ENCODE measurements at regions not wholly inside any gene's neighbourhood (a gene's known extent, or its start where the extent isn't known, plus 50 kb on each side); places are given as distances from the start of the nearest gene placed in this dataset.
"Not testable (repeated sequence)": the region's sequence is repeated elsewhere in the genome, so short reads cannot be mapped to it uniquely, and the experiment has no call there.

- no peak for FAIRE-seq
Observed at GRCh38 chr5:116709082-116709481, 134.5 kb upstream of the SEMA6A start.

GRCh38 chr5:116705121-116705519, 130.5 kb upstream of the SEMA6A start:
- not testable (repeated sequence) for FAIRE-seq

GRCh38 chr5:116703941-116704340, 129.3 kb upstream of the SEMA6A start:
- FAIRE-seq: no peak

GRCh38 chr5:116703328-116703727, 128.7 kb upstream of the SEMA6A start:
- FAIRE-seq: no peak

DNA sequence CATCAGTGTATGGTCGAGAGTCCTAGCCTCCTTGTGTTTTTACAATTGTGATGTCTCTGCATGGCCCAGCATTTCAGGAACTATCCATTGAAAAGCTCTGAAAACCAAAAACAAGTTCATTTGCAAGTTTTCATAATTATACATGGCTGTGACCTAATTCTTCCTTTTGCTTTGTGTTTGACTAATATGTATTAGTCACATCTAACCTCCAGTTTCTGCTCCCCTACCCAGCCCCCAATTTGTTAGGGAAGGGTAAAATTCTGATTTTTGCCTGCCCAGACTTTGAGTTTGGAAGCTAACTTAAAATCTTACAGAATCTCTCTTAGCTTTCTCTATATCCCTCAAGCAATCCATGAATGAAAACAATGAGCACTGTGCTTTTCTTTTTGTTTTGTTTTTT, 128.2 kb upstream of the SEMA6A start:
- FAIRE-seq: no peak

- FAIRE-seq: no peak
Observed at GRCh38 chr5:116699332-116699731, 124.7 kb upstream of the SEMA6A start.

DNA sequence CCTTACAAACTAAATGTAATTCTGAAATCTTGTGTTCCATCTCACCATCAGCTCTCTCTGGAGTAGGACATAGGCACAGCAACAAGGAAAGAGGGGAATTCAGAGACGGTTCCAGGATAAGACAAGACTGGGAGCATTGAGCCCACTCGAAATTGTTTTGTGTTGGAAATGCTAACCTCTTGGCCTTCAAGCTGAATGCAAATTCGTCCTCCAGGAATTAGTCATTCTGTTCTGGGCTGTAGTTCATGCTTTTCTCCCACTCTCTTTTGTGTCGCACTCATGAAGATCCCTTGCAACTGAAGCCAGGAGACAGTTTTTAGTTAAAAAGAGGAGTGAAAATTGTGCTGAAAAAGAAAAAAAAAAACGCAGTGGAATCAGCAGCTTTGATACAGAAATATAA, 121.7 kb upstream of the SEMA6A start:
- no peak for FAIRE-seq

DNA sequence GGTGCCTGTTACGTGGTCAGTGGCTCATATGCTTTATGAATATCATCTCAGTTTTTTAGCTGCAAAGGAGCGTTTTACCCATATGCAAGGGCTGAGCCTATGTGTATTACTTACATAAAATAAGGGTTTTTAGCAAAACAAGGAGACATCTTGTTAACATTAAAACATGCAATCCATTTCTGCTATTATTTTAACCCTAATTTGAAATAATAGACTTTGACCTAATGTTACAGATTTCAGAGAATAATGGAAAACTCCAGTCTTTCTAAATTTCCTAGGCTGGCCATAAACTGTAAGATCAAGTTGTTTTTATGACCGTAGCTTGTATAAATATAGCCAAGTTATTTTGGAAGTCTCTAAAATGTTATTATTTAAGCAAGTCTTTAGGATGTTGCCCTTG, 121.1 kb upstream of the SEMA6A start:
- FAIRE-seq: no peak

GRCh38 chr5:116686438-116686837, 111.8 kb upstream of the SEMA6A start:
- no peak for FAIRE-seq

- no peak for FAIRE-seq
Observed at GRCh38 chr5:116685931-116686330, 111.3 kb upstream of the SEMA6A start.

DNA sequence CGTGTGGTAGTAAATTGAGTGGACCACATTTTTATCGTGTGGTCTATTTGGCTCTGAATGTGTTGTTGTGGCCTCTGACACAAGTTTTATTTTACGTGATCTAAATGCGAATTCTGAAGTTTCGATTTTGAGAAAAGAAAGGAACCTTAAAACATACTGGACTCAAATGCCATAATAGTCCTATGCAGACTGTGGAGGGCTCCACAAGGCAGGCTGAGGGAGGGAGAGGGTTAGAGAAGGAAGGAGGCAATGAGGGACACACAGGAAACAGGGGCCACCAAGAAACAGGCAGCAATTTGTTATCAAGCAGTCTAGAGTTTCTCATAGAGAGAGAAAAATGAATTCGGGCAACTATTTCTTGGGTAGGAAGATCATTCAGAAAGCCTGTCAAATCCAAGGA, 110.4 kb upstream of the SEMA6A start:
- no peak for FAIRE-seq

DNA sequence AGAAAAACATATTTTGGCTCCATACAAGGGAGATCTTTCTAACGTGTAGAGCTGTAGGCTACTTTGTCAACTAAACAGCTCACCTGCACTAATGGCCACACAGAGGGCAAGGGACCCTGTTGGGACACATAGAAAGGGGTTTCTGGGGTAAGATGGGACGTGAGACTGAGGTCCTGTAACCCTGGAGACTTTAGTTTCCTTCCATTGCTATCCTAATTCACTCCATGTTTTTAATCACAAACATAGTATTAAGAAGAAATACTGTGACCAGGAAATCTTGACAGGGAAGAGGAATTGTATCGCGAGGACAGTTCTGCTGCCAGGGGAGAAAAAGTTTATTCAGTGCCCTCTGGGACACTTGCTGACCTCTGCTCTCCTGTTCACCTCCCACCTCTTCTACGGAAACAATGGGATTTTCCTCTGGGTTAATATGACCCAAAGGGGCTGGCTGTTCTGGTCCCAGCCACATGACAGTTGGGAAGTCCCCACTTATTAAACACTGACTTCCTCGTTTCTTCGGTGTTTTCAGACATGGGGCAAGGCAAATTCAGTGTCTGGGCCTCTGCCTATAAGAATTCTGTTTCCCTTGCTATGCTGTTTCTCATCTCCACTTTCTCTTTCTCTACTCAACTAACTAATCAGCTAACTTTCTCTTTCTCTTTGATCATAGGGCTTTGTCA, 106.9 kb upstream of the SEMA6A start:
- no peak for FAIRE-seq

DNA sequence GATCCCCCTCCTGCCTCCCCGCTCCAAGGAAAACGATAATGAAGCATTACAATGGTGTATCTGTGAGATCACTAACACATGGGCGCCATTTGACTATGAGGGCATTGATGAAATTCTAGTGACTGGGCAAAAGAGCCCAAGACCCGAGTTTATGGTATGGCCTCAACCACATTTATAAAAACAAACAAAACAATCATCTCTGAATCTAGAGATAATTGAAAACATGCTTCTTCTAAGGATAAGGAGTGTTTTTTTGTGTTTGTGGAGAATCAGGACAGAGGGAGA, 100.9 kb upstream of the SEMA6A start:
- FAIRE-seq: no peak

- FAIRE-seq: no peak
Observed at GRCh38 chr5:116674881-116675625, 100.4 kb upstream of the SEMA6A start.

GRCh38 chr5:116673453-116673852, 98.8 kb upstream of the SEMA6A start:
- FAIRE-seq: no peak

DNA sequence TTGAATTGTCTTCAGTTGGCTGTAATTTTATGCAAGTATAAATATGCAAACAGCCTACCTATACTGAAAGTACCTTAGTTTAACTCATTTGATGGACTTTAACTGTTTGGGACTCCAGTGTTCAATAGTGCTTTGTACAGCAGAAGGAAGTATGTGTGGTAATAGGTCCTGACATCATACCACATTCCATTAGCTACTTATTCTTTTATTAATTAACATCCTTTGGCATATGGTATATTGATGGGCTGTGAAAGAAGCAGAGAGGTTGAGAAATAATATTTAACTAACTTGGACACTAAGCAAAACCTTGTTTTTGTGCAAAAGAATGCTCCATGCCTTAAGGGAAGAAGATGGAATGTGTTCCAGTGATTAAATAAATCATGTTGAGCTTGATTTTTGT, 97.6 kb upstream of the SEMA6A start:
- no peak for FAIRE-seq

GRCh38 chr5:116671211-116671736, 96.7 kb upstream of the SEMA6A start:
- no peak for FAIRE-seq

- FAIRE-seq: no peak
Observed at GRCh38 chr5:116669261-116670031, 94.8 kb upstream of the SEMA6A start.

- no peak for FAIRE-seq
Observed at GRCh38 chr5:116668390-116668789, 93.8 kb upstream of the SEMA6A start.

- FAIRE-seq: no peak
Observed at GRCh38 chr5:116666901-116667300, 92.3 kb upstream of the SEMA6A start.

- FAIRE-seq: no peak
Observed at GRCh38 chr5:116664988-116665387, 90.4 kb upstream of the SEMA6A start.

DNA sequence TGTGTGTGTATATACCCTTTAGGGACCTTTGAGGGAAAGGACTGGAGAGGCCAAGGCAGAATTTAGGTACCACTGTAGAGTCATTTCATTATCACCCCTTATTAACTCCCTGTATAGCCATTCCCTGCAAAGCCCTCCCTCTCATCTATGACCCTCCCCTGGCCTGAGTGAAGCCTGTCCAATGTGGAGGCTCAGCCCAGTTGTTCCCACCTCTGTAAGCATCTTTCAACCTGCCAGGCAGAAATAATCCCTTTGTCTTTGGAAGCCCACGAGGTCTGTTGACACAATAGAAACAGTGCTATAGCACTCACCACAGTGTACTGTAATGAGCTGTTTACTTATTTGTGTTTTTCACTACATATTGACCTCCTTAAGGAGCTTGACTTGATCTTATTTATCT, 88.5 kb upstream of the SEMA6A start:
- FAIRE-seq: no peak

- FAIRE-seq: no peak
Observed at GRCh38 chr5:116661419-116661818, 86.8 kb upstream of the SEMA6A start.

DNA sequence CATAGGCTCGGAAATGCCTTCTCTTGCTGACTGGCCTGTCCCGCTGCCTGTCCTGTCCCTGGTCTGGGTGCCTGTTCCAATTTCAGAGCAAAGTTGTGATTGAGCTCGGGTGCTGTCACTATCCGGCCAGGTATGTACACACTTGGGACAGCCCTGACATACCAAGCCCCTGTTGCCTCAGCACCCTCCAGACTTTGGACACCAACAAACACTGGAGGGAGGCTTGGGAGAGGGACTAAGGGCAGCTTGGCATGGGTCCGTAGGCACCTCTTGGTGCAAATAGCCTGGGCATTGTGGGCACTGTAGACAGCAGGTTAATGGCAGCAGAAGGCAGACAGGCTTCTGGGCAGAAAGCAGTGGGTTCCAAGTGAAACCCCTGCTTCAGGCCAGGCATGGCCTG, 86.3 kb upstream of the SEMA6A start:
- no peak for FAIRE-seq
